Fibroblast of skin of right biceps (primary cell): ENCODE measurements at regions not wholly inside any gene's neighbourhood (a gene's known extent, or its start where the extent isn't known, plus 50 kb on each side); places are given as distances from the start of the nearest gene placed in this dataset.
"Not testable (repeated sequence)": the region's sequence is repeated elsewhere in the genome, so short reads cannot be mapped to it uniquely, and the experiment has no call there.

Source experiments
- DNase-seq: peaks from one replicate; pipeline ENCODE4 v3.0.0-alpha.2; 2013

DNA sequence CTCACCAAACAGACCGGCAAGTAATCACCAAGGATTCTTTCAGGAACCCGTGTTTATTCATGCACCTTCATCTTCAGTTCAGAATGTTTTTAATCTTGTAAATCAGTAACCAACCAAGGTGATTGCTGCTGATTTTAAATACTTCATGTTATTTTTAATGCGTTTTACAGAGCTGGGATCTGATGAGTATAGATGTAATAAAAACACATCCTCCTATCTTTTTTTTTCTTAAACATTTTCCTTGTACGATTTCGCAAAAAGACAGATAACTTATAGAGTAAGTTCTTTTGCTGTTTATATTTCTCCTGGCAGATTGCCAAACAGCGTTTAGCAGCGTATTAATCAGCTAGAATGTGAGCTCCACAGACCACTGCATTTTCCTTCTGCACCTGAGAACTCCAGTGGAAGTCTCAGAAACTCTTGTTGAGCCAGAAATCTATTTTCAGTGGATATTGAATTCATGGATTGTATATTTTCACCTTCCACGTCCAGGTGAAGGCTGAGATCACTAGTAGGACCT, 397.8 kb upstream of the NRP1 start:
- DNase-seq: peak; percentile 39

DNA sequence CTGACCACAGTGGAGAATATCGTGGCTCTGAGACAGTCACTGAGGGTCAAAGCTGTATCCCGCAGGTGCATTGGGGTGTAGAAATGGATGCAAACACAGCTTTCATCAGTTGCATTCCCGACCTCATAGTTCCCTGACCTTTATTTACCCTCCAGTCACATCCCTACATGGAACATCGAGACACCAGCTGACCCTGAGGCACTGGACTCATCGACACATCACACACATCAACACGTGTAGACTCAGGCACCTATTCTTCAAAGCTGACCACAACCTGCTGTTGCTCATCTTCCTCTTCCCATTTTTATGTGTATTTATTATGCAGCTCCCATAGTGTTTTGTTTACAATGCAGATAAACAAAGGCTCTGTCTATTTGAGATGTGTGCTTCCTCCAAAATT, 396.9 kb upstream of the NRP1 start:
- no peak for DNase-seq

- no peak for DNase-seq
Measured at GRCh38 chr10:33725430-33725829, 391.0 kb upstream of the NRP1 start.

GRCh38 chr10:33723181-33723580, 388.7 kb upstream of the NRP1 start:
- no peak for DNase-seq

- peak; percentile 42 for DNase-seq
Measured at GRCh38 chr10:33722067-33722466, 387.6 kb upstream of the NRP1 start.

- DNase-seq: no peak
Measured at GRCh38 chr10:33721509-33721908, 387.0 kb upstream of the NRP1 start.

GRCh38 chr10:33720161-33720560, 385.7 kb upstream of the NRP1 start:
- no peak for DNase-seq

- DNase-seq: no peak
Measured at GRCh38 chr10:33719005-33719703, 384.7 kb upstream of the NRP1 start.

DNA sequence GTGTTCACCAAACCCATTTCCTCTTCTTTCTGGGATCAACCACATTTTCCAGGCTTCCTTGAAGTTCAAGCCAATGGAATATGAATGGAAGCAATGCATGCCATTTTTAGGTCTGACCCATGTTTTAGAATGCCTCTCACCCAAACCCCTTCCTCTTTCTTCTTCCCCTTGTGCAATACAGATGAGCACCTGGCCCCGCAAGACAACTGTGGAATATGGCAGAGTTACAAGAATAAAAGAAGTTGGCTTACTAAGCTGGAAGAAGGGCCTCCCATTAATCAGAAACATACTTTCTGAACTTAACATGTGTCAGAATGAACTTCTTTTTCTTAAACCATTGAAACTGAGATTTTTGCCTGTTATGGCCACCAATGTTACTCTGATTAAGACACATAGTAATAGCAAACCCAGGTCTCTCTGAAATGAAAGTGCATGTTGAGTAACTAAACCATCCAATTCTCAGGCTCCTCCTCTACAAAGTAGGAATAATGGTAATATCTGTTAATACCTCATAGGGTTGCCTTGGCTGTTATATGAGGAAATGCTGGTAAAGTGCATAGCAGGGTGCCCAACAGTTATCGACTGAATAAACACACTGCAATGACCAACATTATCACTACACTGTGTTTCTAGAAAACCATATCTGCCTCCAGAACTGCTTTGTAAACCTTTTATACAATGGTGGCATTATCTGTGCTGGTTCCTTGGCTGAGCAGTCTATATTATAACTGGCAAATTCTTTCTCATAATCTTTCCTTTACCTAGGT, 382.2 kb upstream of the NRP1 start:
- DNase-seq: no peak

DNA sequence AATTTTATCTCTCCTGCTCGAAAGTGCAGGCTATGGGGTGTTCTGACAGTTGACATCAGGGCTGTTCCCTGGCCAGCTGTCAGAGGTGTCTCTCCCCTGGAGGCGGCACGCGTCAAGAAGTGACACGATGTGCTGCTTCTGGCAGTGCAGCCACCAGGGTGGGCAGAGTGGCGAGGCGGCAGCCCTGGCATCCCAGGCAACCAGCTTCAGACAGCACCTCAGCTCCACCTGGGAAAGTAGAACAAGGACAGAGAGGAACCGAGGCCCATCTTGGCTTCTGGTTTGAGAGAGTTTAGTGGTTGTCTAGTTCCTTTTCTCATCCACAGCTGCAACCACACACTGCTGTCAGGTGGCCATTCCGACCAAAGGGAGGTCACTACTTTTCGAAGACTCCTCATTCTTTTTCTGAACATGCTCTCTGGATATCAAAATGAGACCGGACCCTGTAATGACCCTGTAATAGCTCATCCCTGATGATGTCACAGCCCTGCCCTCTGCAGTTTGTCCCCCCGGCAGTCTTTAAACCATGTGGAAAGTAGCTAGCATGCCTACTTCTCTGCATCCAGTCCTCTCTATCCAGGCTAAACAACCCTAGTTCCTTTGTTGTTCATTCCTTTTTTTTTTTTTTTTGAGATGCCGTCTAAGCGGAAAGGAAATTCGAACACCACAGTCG, 381.0 kb upstream of the NRP1 start:
- no peak for DNase-seq

GRCh38 chr10:33712825-33713224, 378.4 kb upstream of the NRP1 start:
- DNase-seq: no peak

GRCh38 chr10:33710006-33710405, 375.5 kb upstream of the NRP1 start:
- no peak for DNase-seq

DNA sequence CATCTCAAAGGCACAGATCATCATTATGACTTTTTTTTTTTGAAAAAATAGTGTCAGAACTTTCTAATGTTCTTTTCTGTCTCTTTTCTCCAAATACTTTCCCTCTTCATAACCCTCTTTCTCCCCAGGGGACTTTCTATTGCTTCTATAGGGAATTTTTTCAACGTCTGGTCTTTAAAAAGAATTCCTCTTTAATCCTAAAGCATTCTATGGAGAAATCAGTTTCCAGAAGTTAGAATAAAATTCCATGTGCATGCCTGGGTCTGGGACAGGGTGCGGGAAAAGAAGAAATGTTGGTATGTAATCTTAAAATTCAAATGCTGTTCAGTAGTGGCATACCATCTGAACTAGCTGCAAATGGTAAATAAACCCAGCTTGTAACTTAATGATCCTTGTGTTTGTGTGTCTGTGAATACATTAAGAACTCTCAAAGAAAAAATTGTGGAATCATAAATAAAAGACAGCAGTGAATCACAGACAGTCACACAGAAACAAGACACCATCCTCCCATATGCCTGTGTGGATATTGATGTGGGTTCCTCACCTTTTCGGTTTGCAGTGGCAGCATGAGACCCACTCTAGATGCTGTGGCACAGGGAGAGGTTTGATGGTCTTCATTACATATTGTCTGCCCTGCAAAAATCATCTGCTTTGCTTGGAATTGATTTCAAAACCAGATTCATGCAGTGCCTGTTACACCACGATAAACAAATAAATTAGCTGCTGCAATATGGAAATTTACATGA, 374.7 kb upstream of the NRP1 start:
- peak; percentile 66 for DNase-seq

DNA sequence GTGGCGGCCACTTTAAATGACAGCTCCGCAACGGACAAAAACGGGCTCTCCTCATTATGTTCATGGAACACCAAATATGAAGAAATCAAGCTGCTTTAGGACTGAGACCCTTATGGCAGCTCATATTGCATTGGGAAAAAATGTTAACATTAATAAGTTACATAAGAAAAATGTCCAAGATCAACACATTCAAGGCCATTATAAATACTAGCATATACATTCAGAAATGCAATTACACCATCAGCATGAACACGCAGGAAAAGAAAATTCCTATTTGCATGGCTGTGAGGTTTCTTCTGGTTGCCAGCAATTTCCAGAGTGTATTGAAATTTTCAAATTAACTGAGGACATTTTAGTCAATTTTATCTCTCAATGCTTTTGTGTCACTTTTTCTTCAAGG, 374.1 kb upstream of the NRP1 start:
- DNase-seq: peak; percentile 36

DNA sequence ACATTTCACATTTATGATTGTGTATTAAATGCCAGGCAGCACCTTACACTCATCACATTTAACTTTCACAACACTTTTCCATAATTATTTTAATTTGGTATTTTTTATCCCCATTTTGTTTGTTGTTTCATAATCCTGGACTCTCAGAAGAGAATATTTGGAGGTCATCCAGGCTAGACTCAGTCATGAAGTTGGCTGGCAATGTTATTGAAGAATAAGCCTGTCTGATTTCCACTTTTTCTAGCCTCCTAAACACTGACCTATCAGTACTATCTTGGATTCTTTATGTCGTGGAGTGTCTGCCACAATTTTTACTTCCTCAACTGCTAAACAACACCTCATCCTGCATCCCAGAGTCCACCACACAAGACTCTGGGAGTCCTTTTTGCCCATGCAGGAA, 372.3 kb upstream of the NRP1 start:
- peak; percentile 43 for DNase-seq

GRCh38 chr10:33706191-33706590, 371.7 kb upstream of the NRP1 start:
- peak; percentile 85 for DNase-seq

GRCh38 chr10:33704214-33704830, 369.9 kb upstream of the NRP1 start:
- DNase-seq: no peak

DNA sequence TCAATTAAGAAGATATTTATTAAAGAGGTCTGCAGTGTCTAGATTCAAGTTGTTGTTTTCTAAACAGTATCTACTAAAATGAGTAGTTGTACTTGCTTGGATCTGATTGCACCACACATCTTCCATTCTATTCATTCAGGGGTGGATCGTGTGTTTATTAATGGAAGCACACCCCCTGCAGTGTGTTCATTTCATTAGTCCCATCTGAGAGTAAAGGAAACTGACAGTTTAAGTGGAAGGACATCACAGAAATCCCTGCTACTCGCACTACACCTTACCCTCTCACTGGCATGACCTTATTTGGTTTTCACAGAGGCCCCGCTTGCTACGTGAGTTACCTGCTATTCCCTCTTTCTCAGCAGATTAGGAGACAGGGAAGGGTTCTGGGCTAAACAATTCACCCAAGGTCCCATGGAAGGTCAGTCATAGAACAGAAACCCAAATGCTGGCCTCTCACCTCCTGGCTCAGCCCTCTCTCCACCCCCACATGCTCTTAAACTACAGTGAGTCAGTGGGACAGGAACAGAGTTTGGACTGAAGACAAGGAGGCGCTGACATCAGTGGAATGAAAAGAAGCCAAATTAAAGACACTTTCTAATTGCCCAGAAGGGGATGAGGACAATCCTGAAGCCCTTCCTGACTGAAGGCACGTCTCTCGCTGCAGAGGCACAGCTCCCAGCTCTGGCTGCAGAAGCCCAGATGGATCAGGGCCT, 369.2 kb upstream of the NRP1 start:
- DNase-seq: peak; percentile 71

DNA sequence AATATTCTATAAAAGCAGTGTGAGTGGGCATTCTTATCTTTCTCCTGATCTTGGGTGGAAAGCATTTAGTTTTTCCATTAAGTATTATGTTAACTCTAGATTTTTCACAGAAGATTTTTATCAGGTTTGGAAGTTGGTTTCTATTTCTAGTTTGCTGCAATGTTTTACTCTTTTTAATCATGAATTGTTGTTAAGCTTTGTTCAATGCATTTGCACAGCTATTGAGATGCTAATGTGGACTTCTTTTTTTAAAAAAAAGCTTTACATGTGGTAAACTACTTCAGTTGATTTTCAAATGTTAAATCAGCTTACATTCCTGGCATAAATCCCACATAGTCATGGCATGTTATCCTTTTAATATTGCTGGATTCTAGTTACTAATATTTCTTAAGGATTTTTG, 363.6 kb upstream of the NRP1 start:
- DNase-seq: no peak

DNA sequence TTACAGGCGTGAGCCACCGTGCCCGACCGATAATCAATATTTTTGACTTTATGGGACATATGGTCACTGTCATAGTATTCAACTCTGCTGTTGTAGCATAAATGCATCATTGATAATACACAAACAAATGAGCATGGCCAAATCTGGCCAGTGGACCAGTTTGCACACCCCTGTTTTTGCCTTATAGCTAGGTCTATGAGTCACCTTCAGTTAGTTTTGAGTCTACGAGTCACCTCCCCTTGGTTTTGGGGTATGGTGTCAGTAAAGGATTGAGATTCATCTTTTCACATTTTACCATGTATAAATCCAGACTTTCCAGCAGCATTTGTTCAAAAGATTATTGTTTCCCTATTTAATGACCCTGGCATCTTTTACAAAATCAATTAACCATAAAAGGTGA, 362.5 kb upstream of the NRP1 start:
- DNase-seq: peak; percentile 37

DNA sequence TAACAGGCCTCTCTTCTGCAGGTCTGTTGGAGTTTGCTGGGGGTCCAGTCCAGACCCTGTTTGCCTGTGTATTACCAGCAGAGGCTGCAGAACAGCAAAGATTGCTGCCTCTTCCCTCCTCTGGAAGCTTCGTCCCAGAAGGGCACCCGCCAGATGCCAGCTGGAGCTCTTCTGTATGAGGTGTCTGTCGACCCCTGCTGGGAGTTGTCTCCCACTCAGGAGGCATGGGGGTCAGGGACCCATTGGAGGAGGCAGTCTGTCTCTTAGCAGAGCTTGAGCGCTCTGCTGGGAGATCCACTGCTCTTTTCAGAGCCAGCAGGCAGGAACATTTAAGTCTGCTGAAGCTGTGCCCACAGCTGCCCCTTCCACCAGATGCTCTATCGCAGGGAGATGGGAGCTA, 361.1 kb upstream of the NRP1 start:
- no peak for DNase-seq

DNA sequence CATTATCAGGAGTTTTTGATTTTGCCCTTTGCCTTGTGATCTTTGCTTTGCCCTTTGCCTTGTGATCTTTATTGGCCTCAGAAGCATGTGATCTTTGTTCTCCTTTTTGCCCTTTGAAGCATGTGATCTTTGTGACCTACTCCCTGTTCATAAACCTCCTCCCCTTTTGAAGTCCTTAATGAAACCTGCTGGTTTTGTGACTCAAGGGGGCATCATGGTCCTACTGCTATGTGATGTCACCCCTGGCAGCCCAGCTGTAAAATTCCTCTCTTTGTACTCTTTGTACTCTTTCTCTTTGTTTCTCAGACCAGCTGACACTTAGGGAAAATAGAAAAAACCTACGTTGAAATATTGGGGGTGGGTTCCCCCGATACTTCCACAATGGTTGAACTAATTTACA, 356.1 kb upstream of the NRP1 start:
- not testable (repeated sequence) for DNase-seq
